VCaP (cell line): ENCODE measurements at regions not wholly inside any gene's neighbourhood (a gene's known extent, or its start where the extent isn't known, plus 50 kb on each side); places are given as distances from the start of the nearest gene placed in this dataset.
"Not testable (repeated sequence)": the region's sequence is repeated elsewhere in the genome, so short reads cannot be mapped to it uniquely, and the experiment has no call there.

Experiments used
- H3K27ac ChIP-seq: fragments of 450-650 bp; 2 replicates; pipeline ENCODE4 v1.5.1; 2017
- CTCF ChIP-seq: fragments of 450-650 bp; conservative IDR thresholded peaks from 2 replicates; pipeline ENCODE4 v1.5.1; 2017; ENCODE audit warnings: mild to moderate bottlenecking, moderate library complexity

- TF ChIP-seq CTCF = no peak
- no peak overlapping the region for H3K27ac ChIP-seq
Measured at GRCh38 chr12:19802915-19803314, 363.6 kb downstream of the AEBP2 start.

GRCh38 chr12:19804737-19805136 is 365.4 kb downstream of the AEBP2 start:
- no peak for TF ChIP-seq CTCF
- H3K27ac ChIP-seq = no peak overlapping the region

- TF ChIP-seq CTCF = no peak
- H3K27ac ChIP-seq = no peak overlapping the region
Measured at GRCh38 chr12:19808371-19808770, 369.1 kb downstream of the AEBP2 start.

- no peak overlapping the region for H3K27ac ChIP-seq
- TF ChIP-seq CTCF = no peak
Measured at GRCh38 chr12:19810213-19810612, 370.9 kb downstream of the AEBP2 start.

GRCh38 chr12:19811922-19812321 is 372.6 kb downstream of the AEBP2 start:
- no peak for TF ChIP-seq CTCF

GRCh38 chr12:19819231-19819630 is 379.9 kb downstream of the AEBP2 start:
- no peak for TF ChIP-seq CTCF
- H3K27ac ChIP-seq = no peak overlapping the region

More at GRCh38 chr12:19811922-19812321, 372.6 kb downstream of the AEBP2 start:
- H3K27ac ChIP-seq = no peak overlapping the region

GRCh38 chr12:19822476-19822875 is 383.2 kb downstream of the AEBP2 start:
- H3K27ac ChIP-seq = no peak overlapping the region

GRCh38 chr12:19823326-19823725 is 384.0 kb downstream of the AEBP2 start:
- not testable (repeated sequence) for H3K27ac ChIP-seq

More at GRCh38 chr12:19822476-19822875, 383.2 kb downstream of the AEBP2 start:
- no peak for TF ChIP-seq CTCF
